ENCODE measurements at regions not wholly inside any gene's neighbourhood (a gene's known extent, or its start where the extent isn't known, plus 50 kb on each side); places are given as distances from the start of the nearest gene placed in this dataset.
"Not testable (repeated sequence)": the region's sequence is repeated elsewhere in the genome, so short reads cannot be mapped to it uniquely, and the experiment has no call there.

DNA sequence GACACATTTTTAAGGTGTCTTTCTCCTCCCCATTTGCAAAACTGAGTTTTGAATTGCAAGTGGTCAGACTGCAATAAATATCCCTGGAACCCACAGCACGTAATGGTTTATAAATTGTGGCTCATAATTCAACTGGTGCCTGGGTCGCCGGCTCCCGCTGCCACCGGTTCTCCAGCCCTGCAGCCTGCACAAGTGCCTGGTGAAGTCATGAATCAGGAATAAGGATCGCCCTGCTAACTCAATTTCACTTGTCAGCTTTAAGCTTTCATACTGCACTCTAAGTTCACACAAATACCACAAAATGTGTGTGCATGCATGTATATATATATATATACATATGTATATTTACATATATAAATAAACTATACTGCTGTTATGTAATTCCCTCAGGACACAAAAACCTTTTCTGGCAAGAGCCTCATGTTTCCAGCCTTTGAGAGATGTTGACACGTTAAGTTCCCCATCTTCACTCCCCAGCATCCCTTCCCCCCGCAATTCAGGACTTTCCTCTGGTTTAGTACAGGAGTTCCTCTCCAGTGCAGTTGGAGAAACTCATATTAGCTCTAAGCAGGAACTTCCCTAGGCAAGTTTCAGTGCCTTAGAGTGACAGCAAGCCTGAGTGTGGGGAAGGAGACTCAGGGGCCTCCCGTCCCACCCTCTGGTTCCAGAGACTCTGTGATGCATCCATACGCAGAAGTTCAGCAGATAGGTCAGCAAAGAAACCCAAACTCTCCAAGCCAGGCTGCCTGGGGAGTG, 129.2 kb upstream of the UNC5B start:
- DNase-seq: no peak

- DNase-seq: no peak
Measured at GRCh38 chr10:71083716-71083975, 128.7 kb upstream of the UNC5B start.

GRCh38 chr10:71084061-71084817, 128.1 kb upstream of the UNC5B start:
- DNase-seq: no peak

DNA sequence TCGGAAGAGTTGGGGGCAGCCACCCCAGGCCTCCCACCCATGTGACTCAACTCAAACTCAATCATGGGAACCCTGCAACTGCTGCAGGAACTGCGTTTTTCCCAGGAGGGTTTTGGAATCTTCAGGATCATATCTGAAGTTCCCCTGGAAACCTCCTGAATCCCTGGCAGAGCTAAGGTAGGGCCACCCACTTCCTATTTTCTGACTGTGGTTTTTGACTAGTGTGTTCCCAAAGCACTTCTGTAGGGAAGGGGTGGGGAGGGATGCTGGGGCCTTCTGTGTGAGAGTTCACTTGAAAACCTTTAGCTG, 127.6 kb upstream of the UNC5B start:
- no peak for DNase-seq

DNA sequence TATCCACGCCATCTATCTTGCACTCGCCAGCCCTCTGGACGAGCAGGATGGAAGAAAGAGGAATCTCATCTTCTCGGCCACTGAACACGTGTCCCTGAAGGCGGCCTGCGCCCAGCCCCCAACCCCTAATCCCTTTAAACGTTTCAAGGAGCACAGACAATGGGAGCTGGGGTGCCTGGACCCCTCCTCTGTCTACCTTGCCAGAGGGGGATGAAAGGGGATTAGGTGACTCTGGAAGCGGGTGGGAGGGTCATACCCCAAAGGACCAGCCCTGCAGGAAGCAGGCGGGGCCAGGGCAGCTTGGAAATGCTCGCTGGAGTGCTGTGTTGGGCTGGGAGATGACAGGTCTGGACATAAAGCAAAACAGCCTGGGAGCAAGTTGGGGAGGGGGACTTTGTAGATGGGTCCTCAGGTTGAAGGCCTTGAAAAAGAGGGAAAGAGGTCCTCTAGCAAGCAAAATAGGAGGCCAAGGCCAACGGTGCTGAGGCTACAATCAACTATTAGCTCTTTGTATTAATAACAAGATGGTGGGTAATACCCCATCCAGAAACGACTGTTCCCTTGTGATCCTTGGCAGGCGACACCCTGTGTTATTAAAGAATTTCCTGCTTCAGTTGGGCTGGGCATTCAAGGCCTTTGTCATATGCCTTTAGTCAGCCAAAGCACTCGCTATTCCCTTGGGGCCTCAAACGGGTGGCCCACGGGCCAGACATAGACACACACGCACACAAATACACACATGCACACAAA, 126.5 kb upstream of the UNC5B start:
- no peak for DNase-seq

- no peak for DNase-seq
Measured at GRCh38 chr10:71086439-71087080, 125.8 kb upstream of the UNC5B start.

GRCh38 chr10:71087622-71088021, 124.7 kb upstream of the UNC5B start:
- no peak for DNase-seq

DNA sequence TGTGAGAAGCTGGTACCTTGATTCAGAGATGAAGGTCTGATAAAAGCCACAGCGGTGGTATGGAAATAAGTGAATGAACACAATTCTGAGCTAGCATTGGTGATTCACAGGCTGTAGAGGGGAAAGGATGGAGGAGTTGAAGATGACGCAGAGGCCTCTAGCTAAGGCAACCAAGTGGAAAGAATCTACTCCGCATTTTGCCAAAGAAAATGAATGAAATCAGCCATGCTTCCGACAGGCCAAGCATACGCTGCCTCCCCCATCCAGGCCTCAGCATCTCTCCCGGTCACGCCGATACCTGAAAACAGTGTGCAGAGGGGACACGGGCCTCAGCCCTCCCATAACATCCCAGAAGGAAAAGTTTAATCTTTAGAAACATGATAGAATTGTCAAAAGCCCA, 124.3 kb upstream of the UNC5B start:
- DNase-seq: no peak

DNA sequence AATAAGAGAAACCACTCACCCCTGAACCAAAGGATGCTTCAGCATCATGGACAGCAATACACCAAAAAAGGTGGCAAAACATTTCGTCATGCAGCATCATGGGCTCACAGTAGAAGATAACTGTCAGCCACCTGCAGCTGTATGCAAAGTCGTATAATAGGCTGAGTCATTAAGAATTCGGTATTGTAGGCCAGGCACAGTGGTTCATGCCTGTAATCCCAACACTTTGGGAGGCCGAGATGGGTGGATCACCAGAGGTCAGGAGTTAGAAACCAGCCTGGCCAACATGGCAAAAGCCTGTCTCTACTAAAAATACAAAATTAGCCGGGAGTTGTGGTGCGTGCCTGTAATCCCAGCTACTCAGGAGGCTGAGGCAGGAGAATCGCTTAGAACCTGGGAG, 123.8 kb upstream of the UNC5B start:
- not testable (repeated sequence) for DNase-seq

DNA sequence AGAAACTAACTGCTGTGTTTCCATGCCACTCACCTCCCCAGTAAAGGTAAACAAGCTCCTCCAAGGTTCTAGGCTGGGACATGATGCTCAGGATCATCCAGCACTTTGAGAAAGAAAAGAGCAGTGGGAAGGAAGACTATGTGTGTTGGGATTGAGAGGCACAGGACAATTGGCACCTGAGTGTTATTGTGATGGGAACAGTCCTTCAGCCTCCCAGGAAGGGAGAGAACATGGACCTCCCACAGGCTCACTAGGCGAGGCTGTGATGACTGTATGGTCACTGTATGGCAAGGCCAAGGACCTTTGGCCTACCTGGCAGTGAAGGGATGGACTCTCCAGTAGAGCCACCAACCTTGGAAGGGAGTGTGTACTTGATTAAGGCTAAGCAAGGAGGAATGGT, 123.2 kb upstream of the UNC5B start:
- no peak for DNase-seq

DNA sequence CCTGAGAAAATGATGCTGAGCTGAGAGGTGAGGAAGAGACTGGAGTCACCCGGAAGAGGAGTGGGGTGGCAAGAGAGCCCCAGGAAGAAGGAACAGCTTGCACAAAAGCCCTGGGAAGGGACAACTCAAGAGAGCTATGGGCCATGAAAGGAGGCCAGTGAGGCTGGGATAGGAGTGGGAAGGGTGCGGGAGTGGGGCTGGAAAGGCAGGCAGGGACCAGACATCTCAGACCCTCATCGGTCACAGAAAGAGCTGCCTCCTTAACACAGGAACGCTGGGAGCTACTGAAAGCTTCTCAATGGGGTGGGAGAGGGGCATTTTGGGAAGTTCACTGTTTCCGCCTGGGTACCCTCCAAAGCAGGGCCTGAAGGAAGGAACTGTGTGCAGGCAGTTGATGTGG, 122.0 kb upstream of the UNC5B start:
- no peak for DNase-seq

DNA sequence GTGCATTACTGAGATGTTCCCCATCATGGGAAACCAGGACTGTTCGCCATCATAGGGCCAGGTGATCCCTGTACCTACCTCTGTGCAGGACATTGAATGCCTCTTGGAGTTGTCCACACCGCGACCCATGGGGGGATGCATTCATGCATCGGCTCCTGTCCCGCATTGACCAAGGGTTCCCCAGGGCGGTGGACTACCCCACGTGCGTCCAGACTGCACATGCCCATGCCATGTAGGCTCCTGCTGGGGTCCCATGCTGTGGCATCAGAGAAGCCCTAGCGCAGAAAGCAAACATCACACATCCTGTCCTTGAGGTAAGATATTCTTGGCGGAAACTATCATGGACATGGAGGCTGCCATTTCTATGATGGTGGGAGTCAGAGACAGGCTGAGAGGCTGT, 121.6 kb upstream of the UNC5B start:
- no peak for DNase-seq

GRCh38 chr10:71092812-71093401, 119.5 kb upstream of the UNC5B start:
- DNase-seq: no peak

DNA sequence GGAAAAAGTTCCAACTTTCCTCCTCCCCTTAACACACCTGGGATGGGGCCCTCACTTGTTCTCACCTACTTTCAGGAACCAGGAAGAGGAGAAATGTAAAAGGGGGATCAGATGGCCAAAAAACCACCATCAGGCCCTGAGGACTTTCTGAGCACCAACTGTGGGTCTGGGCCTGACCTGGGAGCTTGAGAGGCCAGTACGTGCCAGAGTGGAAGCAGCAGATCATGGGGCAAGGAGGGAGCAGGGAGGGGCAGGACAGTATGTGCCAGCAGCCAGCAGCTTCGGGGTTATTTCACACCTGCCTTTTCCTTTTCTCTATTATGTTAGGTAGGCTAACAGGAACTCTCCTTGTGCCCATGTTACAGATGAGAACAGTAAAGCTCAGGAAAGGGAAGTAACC, 118.8 kb upstream of the UNC5B start:
- DNase-seq: no peak

- no peak for DNase-seq
Measured at GRCh38 chr10:71094712-71095390, 117.5 kb upstream of the UNC5B start.

DNA sequence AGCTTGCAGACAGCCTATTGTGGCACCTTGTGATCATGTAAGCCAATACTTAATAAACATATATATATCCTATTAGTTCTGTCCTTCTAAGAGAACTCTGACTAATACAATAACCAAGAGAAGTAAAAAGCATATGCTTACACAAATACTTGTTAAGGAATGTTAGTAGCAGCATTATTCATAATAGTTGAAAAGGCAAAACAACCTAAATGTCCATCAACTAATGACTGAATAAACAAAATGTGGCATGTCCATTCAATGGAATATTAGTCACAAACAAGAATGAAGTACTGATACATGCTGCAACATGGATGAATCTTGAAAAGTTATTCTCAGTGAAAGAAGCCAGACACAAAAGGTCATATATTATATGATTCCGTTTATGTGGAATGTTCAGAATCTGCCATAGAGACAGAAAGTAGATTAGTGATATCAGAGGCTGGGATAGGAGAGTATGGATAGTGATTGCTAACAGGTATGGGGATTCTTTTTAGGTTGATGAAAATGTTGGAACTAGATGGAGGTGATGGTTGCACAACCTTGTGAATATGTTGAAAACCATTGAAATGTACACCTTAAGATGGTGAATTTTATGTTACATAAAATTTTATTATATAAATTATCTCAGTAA, 112.5 kb upstream of the UNC5B start:
- no peak for DNase-seq

DNA sequence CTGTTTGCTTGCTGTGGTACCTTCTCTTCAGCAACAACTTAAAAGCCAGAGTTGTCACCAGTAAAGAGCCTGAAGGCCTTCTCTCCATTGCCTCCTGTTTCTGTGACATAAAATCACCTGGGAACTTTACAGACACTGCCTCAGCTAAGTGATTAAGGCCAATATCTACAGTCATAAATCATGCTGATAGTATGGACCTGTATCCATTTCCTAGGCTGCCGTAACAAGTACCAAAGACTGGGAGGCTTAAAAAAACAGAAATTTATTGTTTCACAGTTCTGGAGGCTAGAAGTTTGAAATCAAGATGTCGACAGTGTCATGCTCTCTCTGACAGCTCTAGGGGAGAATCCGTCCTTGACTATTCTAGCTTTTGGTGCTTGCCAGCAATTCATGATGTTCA, 108.4 kb upstream of the UNC5B start:
- no peak for DNase-seq

DNA sequence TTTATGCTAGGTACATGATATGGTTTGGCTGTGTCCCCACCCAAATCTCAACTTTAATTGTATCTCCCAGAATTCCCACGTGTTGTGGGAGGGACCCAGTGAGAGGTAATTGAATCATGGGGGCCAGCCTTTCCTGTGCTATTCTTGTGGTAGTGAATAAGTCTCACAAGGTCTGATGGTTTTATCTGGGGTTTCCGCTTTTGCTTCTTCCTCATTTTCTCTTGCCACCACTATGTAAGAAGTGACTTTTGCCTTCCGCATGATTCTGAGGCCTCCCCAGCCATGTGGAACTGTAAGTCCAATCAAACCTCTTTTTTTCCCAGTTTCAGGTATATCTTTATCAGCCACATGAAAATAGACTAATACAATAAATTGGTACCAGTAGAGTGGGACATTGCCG, 106.2 kb upstream of the UNC5B start:
- DNase-seq: not testable (repeated sequence)

DNA sequence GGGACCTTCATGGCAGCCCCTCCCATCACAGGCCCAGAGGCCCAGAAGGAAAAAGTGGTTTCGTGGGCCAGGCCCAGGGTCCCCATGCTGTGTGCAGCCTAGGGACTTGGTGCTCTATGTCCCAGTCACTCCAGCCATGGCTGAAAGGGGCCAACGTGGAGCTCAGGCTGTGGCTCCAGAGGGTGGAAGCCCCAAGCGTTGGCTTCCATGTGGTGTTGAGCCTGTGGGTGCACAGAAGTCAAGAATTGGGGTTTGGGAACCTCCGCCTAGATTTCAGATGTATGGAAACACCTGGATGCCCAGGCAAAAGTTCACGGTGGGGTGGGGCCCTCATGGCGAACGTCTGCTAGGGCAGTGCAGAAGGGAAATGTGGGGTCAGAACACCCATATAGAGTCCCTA, 105.3 kb upstream of the UNC5B start:
- DNase-seq: not testable (repeated sequence)

- DNase-seq: not testable (repeated sequence)
Measured at GRCh38 chr10:71108042-71108441, 104.3 kb upstream of the UNC5B start.

GRCh38 chr10:71112138-71112785, 100.1 kb upstream of the UNC5B start:
- DNase-seq: no peak
